ENCODE measurements at regions not wholly inside any gene's neighbourhood (a gene's known extent, or its start where the extent isn't known, plus 50 kb on each side); places are given as distances from the start of the nearest gene placed in this dataset.

- ATAC-seq (replicated peaks in 6 of 8), result no peak
- Histone ChIP-seq H3K4me3 (no peak overlapping the region), H3K27ac (no peak overlapping the region), H3K4me1 (replicated peaks in 1 of 2) (no peaks in the 10 kb centered on the region)
- WGBS, 10 experiments, result 17 to 91% (median 80%) methylated on average over 1 to 4 of the region's 4 CpGs; no CpG with 5 or more reads in 1 of the 10 experiments
- in situ Hi-C loops (cut with MboI; ENCODE audit: low pct_unique_long_range_greater_than_20kb in 2 of 9, low sequenced_read_pairs in 9 of 9, unreplicated experiment in 9 of 9), result no loop called here
These were observed 935.2 kb downstream of the PLA2G4A start for GRCh38 chr1:187763976-187764375.

DNA sequence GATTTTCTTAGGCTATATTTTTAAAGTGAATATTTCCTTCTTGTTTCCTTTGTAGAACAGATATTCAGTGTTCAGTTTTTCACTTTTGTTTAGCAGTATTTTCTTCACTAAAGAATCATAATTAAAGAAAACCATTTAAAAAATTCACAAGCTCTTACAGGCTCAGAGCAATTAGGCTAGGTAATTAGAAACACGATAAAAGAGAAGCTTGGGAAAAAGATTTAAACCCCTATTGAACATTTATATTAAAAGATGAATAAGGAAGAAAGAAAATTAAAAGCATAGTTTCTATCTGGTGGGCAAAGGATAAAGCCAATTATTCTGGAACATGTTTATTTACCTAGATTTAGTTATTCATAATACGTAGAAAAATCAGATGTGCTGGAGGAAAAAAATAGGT is 942.6 kb downstream of the PLA2G4A start:
- Histone ChIP-seq H3K4me3 (no peak overlapping the region), H3K4me1 (replicated peaks in 1 of 2) (peaks cover 0 to 3% of the 10 kb centered on the region in 2 donors), H3K27ac (no peak overlapping the region)
- 25 to 100% (median 86%) methylated on average over 1 to 2 of the region's 2 CpGs; no CpG with 5 or more reads in 1 of the 10 experiments for WGBS, 10 experiments
- ATAC-seq (replicated peaks in 6 of 8), result no peak
- in situ Hi-C loops (cut with MboI; ENCODE audit: low pct_unique_long_range_greater_than_20kb in 2 of 9, low sequenced_read_pairs in 9 of 9, unreplicated experiment in 9 of 9), result no loop called here

DNA sequence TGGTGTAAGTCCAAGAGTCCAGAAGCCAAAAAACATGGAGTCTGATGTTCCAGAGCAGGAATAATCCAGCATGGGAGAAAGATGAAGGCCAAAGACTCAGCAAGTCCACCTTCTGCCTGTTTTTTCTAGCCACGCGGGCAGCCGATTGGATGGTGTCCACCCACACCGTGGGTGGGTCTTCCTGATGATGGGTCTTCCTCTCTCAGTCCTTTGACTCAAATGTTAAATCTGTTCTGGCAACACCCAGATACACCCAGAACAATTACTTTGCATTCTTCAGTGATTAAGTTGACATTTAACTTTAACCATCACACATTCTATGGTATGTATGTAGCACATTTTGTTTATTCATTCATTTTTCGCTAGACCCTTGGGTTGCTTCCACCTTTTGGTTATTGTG is 944.4 kb downstream of the PLA2G4A start:
- no peak overlapping the region for H3K27ac ChIP-seq
- WGBS, 10 experiments, result 0 to 100% (median 78%) methylated on average over 1 to 5 of the region's 5 CpGs; no CpG with 5 or more reads in 1 of the 10 experiments
- H3K4me3 ChIP-seq, result no peak overlapping the region
- ATAC-seq (replicated peaks in 6 of 8), result peak in 2 of 8 experiments; percentile 66 to 85
- in situ Hi-C loops (cut with MboI; ENCODE audit: low pct_unique_long_range_greater_than_20kb in 2 of 9, low sequenced_read_pairs in 9 of 9, unreplicated experiment in 9 of 9), result no loop called here
- H3K4me1 ChIP-seq (replicated peaks in 1 of 2), result peaks cover 0 to 5% of the 10 kb centered on the region in 2 donors

- Histone ChIP-seq H3K4me3 (no peak overlapping the region), H3K4me1 (replicated peaks in 1 of 2) (peaks cover 23 to 27% of the 10 kb centered on the region in 2 donors), H3K27ac (no peak overlapping the region)
- WGBS, 10 experiments, result 0 to 33% (median 17%) methylated on average over 1 to 3 of the region's 3 CpGs; no CpG with 5 or more reads in 2 of the 10 experiments
- in situ Hi-C loops (cut with MboI; ENCODE audit: low pct_unique_long_range_greater_than_20kb in 2 of 9, low sequenced_read_pairs in 9 of 9, unreplicated experiment in 9 of 9), result no loop called here
- ATAC-seq (replicated peaks in 6 of 8), result peak in 2 of 8 experiments; percentile 79 to 85
These were observed 959.0 kb downstream of the PLA2G4A start for GRCh38 chr1:187787736-187788135.

DNA sequence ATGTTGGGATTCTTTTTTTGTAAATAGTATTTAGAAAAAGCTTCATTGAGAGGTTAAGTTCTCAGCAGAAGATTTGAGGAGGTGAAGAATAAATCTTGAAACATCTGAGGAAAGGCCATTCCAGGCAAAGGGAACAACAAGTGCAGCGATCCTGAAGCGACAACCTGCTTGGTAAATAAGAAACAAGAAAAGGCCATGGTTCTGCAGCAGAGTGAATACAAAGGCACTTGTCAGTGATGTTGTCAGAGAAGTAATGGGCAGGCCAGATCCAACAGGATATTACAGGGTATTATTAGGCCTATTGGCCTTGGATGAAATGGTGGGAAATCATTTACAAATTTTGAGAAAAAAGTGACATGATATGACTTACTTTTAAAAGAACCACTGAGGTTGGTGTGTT is 960.0 kb downstream of the PLA2G4A start:
- peak in 5 of 8 experiments; percentile 66 to 87 (median 77) for ATAC-seq (replicated peaks in 6 of 8)
- Histone ChIP-seq H3K27ac (peak overlapping the region; percentile 11 to 43), H3K4me3 (no peak overlapping the region), H3K4me1 (replicated peaks in 1 of 2) (peaks cover 23 to 27% of the 10 kb centered on the region in 2 donors)
- in situ Hi-C loops (cut with MboI; ENCODE audit: low pct_unique_long_range_greater_than_20kb in 2 of 9, low sequenced_read_pairs in 9 of 9, unreplicated experiment in 9 of 9), result no loop called here
- WGBS, 10 experiments, result 0 to 75% (median 30%) methylated on average over 1 to 2 of the region's 2 CpGs; no CpG with 5 or more reads in 1 of the 10 experiments

GRCh38 chr1:187790724-187791123 is 962.0 kb downstream of the PLA2G4A start:
- in situ Hi-C loops (cut with MboI; ENCODE audit: low pct_unique_long_range_greater_than_20kb in 2 of 9, low sequenced_read_pairs in 9 of 9, unreplicated experiment in 9 of 9), result no loop called here
- Histone ChIP-seq H3K4me3 (no peak overlapping the region), H3K4me1 (replicated peaks in 1 of 2) (peaks cover 23 to 27% of the 10 kb centered on the region in 2 donors), H3K27ac (no peak overlapping the region)
- no peak for ATAC-seq (replicated peaks in 6 of 8)
- 67 to 100% (median 93%) methylated on average over 1 of the region's 1 CpG for whole genome bisulfite sequencing, 10 experiments

DNA sequence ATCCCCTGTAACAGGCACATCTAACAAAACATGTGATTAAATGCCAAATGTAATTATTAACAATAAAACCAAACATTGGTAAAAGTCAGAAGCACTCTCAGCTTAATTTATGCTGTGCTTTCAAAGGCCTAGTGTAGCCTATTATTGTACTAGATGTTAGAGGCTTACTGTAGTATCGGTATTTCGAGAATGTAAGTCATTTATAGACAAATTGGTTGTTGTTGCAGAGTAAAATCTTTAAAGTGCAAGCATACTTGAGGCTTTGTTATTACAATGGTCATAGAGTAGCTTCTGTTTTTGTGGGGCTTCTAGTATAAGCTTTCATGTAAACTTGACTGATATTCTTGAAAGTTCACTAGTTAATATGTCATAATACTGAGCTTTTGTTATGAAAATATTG is 965.8 kb downstream of the PLA2G4A start:
- in situ Hi-C loops (cut with MboI; ENCODE audit: low pct_unique_long_range_greater_than_20kb in 2 of 9, low sequenced_read_pairs in 9 of 9, unreplicated experiment in 9 of 9), result no loop called here
- Histone ChIP-seq H3K4me3 (no peak overlapping the region), H3K4me1 (replicated peaks in 1 of 2) (no peaks in the 10 kb centered on the region), H3K27ac (no peak overlapping the region)
- no peak for ATAC-seq (replicated peaks in 6 of 8)
- 8 to 100% (median 73%) methylated on average over 1 to 2 of the region's 2 CpGs; no CpG with 5 or more reads in 2 of the 10 experiments for WGBS, 10 experiments

DNA sequence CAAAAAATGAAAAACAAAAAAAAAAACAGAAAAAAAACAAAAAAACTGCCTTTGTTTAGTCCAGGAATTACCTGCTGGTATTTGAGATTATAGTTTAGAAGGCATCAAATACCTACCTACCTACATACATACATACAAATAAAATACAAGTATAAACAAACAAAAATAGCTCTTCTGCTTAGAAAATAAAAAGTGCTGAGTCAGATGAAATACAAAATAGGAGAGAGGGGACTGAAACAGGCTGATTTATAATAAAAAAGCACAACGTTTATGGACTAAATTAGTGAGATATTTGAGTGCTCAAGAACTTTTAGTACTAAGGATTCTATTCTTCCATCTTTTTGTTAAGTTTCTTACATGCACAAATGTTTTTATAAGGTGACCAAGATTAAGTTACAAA is 980.8 kb downstream of the PLA2G4A start:
- no peak for ATAC-seq (replicated peaks in 6 of 8)
- no peak overlapping the region for H3K4me3 ChIP-seq
- H3K27ac ChIP-seq, result no peak overlapping the region
- WGBS, 10 experiments, result 0 to 88% (median 37%) methylated on average over 1 of the region's 1 CpG; no CpG with 5 or more reads in 2 of the 10 experiments
- in situ Hi-C loops (cut with MboI; ENCODE audit: low pct_unique_long_range_greater_than_20kb in 2 of 9, low sequenced_read_pairs in 9 of 9, unreplicated experiment in 9 of 9), result no loop called here
- no peaks in the 10 kb centered on the region for H3K4me1 ChIP-seq (replicated peaks in 1 of 2)

DNA sequence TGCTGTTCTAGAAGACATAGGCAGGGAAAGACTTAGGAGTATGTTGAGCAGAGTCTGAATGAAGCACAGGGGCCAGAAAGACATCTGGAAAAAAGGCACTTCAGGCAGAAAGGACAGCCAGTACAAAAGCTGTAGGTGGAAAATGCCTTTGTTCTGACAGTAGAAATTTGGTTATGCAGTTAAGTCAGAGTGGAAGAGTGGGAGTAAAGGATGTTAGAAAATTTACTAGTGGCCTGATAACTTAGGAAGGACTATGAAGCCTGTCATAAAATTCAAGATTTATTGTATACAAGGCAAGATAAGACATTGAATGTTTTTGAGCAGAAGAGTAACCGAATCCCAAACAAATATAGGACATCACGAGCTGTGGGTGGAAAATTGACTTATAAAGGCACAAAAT is 987.9 kb downstream of the PLA2G4A start:
- in situ Hi-C loops (cut with MboI; ENCODE audit: low pct_unique_long_range_greater_than_20kb in 2 of 9, low sequenced_read_pairs in 9 of 9, unreplicated experiment in 9 of 9), result no loop called here
- Histone ChIP-seq H3K4me3 (no peak overlapping the region), H3K27ac (no peak overlapping the region), H3K4me1 (replicated peaks in 1 of 2) (no peaks in the 10 kb centered on the region)
- no peak for ATAC-seq (replicated peaks in 6 of 8)
- 6 to 100% (median 84%) methylated on average over 1 to 2 of the region's 2 CpGs; no CpG with 5 or more reads in 1 of the 10 experiments for WGBS, 10 experiments

DNA sequence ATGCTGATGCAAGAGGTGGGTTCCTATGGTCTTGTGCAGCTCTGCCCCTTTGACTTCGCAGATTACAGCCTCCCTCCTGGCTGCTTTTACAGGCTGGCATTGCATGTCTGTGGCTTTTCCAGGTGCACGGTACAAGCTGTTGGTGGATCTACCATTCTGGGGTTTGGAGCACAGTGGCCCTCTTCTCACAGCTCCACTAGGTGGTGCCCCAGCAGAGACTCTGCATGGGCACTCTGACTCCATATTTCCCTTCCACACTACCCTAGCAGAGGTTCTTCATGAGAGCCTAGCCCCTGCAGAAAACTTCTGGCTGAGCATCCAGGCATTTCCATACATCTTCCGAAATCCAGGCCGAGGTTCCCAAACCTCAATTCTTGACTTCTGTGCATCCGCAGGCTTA is 989.0 kb downstream of the PLA2G4A start:
- Histone ChIP-seq H3K4me3 (no peak overlapping the region), H3K27ac (no peak overlapping the region), H3K4me1 (replicated peaks in 1 of 2) (no peaks in the 10 kb centered on the region)
- no peak for ATAC-seq (replicated peaks in 6 of 8)
- WGBS, 10 experiments, result 48 to 96% (median 93%) methylated on average over 2 to 4 of the region's 5 CpGs; no CpG with 5 or more reads in 4 of the 10 experiments
- in situ Hi-C loops (cut with MboI; ENCODE audit: low pct_unique_long_range_greater_than_20kb in 2 of 9, low sequenced_read_pairs in 9 of 9, unreplicated experiment in 9 of 9), result no loop called here

DNA sequence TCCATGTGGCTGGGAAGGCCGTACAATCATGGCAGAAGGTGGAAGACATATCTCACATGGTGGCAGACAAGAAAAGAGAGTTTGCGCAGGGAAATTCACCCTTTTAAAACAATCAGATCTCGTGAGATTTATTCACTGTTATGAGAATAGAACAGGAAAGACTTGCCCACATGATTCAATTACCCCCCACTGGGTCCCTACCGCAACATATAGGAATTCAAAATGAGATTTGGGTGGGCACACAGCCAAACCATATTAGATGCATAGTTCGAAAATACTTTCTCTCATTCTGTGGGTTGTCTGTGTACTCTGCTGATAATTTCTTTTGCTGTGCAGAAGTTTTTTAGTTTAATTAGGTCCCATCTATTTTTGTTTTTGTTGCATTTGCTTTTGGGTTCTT is 990.3 kb downstream of the PLA2G4A start:
- in situ Hi-C loops (cut with MboI; ENCODE audit: low pct_unique_long_range_greater_than_20kb in 2 of 9, low sequenced_read_pairs in 9 of 9, unreplicated experiment in 9 of 9), result no loop called here
- no peak overlapping the region for H3K27ac ChIP-seq
- H3K4me3 ChIP-seq, result no peak overlapping the region
- no peaks in the 10 kb centered on the region for H3K4me1 ChIP-seq (replicated peaks in 1 of 2)
- ATAC-seq (replicated peaks in 6 of 8), result no peak
- 0 to 58% (median 36%) methylated on average over 2 to 5 of the region's 5 CpGs; no CpG with 5 or more reads in 2 of the 10 experiments for WGBS, 10 experiments

DNA sequence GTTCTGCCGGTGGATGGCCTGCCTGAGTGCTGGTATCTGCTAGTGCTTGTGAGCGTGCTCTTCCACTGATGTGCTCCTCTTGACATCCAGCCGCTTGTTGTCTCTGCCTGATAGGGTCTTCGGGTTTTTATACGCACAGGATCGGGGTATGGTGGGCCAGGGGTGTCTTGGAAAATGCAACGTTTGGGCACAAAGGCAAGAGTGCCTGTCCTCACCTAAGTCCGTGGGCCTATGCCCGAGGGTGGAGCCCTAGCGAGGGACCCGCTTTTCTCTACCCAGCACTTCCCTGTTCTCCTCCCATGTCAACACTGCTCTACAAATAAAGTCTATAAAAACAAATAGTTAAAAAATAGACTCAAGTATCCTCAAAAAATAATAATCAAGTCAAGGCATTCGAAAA is 1007.8 kb downstream of the PLA2G4A start:
- ATAC-seq (replicated peaks in 6 of 8), result no peak
- no peak overlapping the region for H3K4me3 ChIP-seq
- no peaks in the 10 kb centered on the region for H3K4me1 ChIP-seq (replicated peaks in 1 of 2)
- 46 to 100% (median 76%) methylated on average over 1 to 12 of the region's 12 CpGs; no CpG with 5 or more reads in 1 of the 10 experiments for WGBS, 10 experiments
- H3K27ac ChIP-seq, result no peak overlapping the region
- in situ Hi-C loops (cut with MboI; ENCODE audit: low pct_unique_long_range_greater_than_20kb in 2 of 9, low sequenced_read_pairs in 9 of 9, unreplicated experiment in 9 of 9), result no loop called here

DNA sequence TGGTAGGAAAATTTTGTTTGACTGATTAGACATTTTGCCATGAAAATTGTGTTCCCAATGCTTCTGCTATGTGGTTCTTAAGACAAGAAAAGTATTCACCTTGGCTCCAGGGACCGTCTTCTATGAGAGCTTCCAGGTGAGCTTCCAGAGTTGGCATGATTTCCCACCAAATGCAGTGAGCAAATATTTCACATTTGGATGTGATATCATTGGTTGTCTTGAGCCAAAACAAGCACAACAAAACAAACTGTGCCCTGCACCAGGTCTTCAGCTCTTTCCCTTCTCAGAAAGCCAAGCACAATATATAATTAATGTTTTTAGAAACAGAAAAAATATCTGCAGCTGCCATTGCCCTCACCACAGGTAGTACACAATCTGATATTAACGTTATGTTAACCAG is 1009.0 kb downstream of the PLA2G4A start:
- H3K27ac ChIP-seq, result no peak overlapping the region
- no peaks in the 10 kb centered on the region for H3K4me1 ChIP-seq (replicated peaks in 1 of 2)
- in situ Hi-C loops (cut with MboI; ENCODE audit: low pct_unique_long_range_greater_than_20kb in 2 of 9, low sequenced_read_pairs in 9 of 9, unreplicated experiment in 9 of 9), result no loop called here
- ATAC-seq (replicated peaks in 6 of 8), result no peak
- H3K4me3 ChIP-seq, result no peak overlapping the region
- WGBS, 10 experiments, result 10 to 100% (median 86%) methylated on average over 1 to 2 of the region's 2 CpGs

Data from motor neuron (in vitro differentiated cells).